HUES6 (cell line): ENCODE measurements at regions not wholly inside any gene's neighbourhood (a gene's known extent, or its start where the extent isn't known, plus 50 kb on each side); places are given as distances from the start of the nearest gene placed in this dataset.
A peak's percentile ranks its signal among the peaks of the same experiment; 100 is the strongest.
"Not testable (repeated sequence)": the region's sequence is repeated elsewhere in the genome, so short reads cannot be mapped to it uniquely, and the experiment has no call there.

Experiments
- H3K27ac ChIP-seq: 2 replicates; pipeline ENCODE4 v1.7.0; 2013; ENCODE audit warnings: low read depth, mild to moderate bottlenecking, low read length, inconsistent platforms
- H3K27me3 ChIP-seq: 2 replicates; pipeline ENCODE4 v1.6.1; 2013; ENCODE audit warnings: low read length; ENCODE audit not compliant: control insufficient read depth, insufficient read depth
- H3K36me3 ChIP-seq: 2 replicates; pipeline ENCODE4 v1.6.1; 2013; ENCODE audit warnings: low read length; ENCODE audit not compliant: control insufficient read depth, insufficient read depth
- H3K4me1 ChIP-seq: 2 replicates; pipeline ENCODE4 v1.6.1; 2013; ENCODE audit warnings: low read length; ENCODE audit not compliant: control insufficient read depth, insufficient read depth
- H3K4me3 ChIP-seq: 2 replicates; pipeline ENCODE4 v1.5.1; 2013; ENCODE audit warnings: low read depth, low read length
- H3K9ac ChIP-seq: one replicate; pipeline ENCODE4 v1.6.1; 2013; ENCODE audit warnings: mild to moderate bottlenecking, low read length
- H3K9me3 ChIP-seq: 2 replicates; pipeline ENCODE4 v1.6.1; 2013; ENCODE audit warnings: low read depth, low read length; ENCODE audit not compliant: control insufficient read depth, insufficient read depth

GRCh38 chrX:55907968-55908607 lies 190.5 kb downstream of the RRAGB start:
- Histone ChIP-seq H3K4me3 (peak overlapping the region; percentile 78), H3K9me3 (peaks cover 24% of the 10 kb centered on the region), H3K36me3 (no peaks in the 10 kb centered on the region), H3K9ac (peak overlapping the region; percentile 66), H3K27ac (peak overlapping the region; percentile 55; the same call in 1 of the 2 replicates), H3K27me3 (no peaks in the 10 kb centered on the region), H3K4me1 (peaks cover 18% of the 10 kb centered on the region; the same call in 1 of the 2 replicates)

GRCh38 chrX:55908661-55909212 lies 191.2 kb downstream of the RRAGB start:
- H3K27me3 ChIP-seq, result no peaks in the 10 kb centered on the region
- peaks cover 18% of the 10 kb centered on the region; the same call in 1 of the 2 replicates for H3K4me1 ChIP-seq
- peak overlapping the region; percentile 55; the same call in 1 of the 2 replicates for H3K27ac ChIP-seq
- peaks cover 22% of the 10 kb centered on the region; the same call in 1 of the 2 replicates for H3K9me3 ChIP-seq
- no peaks in the 10 kb centered on the region for H3K36me3 ChIP-seq
- H3K9ac ChIP-seq, result peak overlapping the region; percentile 66
- H3K4me3 ChIP-seq, result peak overlapping the region; percentile 78

- Histone ChIP-seq H3K9ac (no peak overlapping the region), H3K27me3 (no peaks in the 10 kb centered on the region), H3K4me3 (no peak overlapping the region)
Measured at GRCh38 chrX:55919367-55920221, 202.0 kb downstream of the RRAGB start.

GRCh38 chrX:55924574-55924973 lies 207.0 kb downstream of the RRAGB start:
- no peak overlapping the region for H3K9ac ChIP-seq

More at GRCh38 chrX:55919367-55920221, 202.0 kb downstream of the RRAGB start:
- H3K9me3 ChIP-seq, result peaks cover 33% of the 10 kb centered on the region
- H3K4me1 ChIP-seq, result no peaks in the 10 kb centered on the region
- H3K27ac ChIP-seq, result no peak overlapping the region
- no peaks in the 10 kb centered on the region for H3K36me3 ChIP-seq

GRCh38 chrX:55928529-55928928 lies 211.0 kb downstream of the RRAGB start:
- not testable (repeated sequence) for H3K9ac ChIP-seq, H3K27me3 ChIP-seq, H3K36me3 ChIP-seq, H3K4me1 ChIP-seq, H3K27ac ChIP-seq, H3K4me3 ChIP-seq
- H3K9me3 ChIP-seq, result peaks cover 20% of the 10 kb centered on the region; the same call in 1 of the 2 replicates

More at GRCh38 chrX:55924574-55924973, 207.0 kb downstream of the RRAGB start:
- no peak overlapping the region for H3K4me3 ChIP-seq
- no peaks in the 10 kb centered on the region for H3K36me3 ChIP-seq
- no peak overlapping the region for H3K27ac ChIP-seq
- H3K9me3 ChIP-seq, result peaks cover 31% of the 10 kb centered on the region
- H3K27me3 ChIP-seq, result no peaks in the 10 kb centered on the region
- no peaks in the 10 kb centered on the region for H3K4me1 ChIP-seq
